Epithelial cell of esophagus (primary cell): ENCODE measurements at regions not wholly inside any gene's neighbourhood (a gene's known extent, or its start where the extent isn't known, plus 50 kb on each side); places are given as distances from the start of the nearest gene placed in this dataset.

ENCODE experiments used
- DNase-seq: peaks from one replicate; pipeline ENCODE4 v3.0.0; 2010; ENCODE audit warnings: low read depth
- H3K4me3 ChIP-seq: 2 replicates; pipeline ENCODE4 v1.5.1; 2011; ENCODE audit warnings: mild to moderate bottlenecking, low read length, control low read depth
- CTCF ChIP-seq: IDR thresholded peaks from 2 replicates; pipeline ENCODE4 v1.5.1; 2011; ENCODE audit warnings: low read depth, mild to moderate bottlenecking, low read length, control low read depth, inconsistent platforms; ENCODE audit not compliant: insufficient read depth; ENCODE audit errors: missing control alignments

GRCh38 chr15:69755551-69756310, 303.1 kb downstream of the RPLP1 start:
- no peak for TF ChIP-seq CTCF
- no peak for DNase-seq
- no peak overlapping the region for H3K4me3 ChIP-seq

- H3K4me3 ChIP-seq: no peak overlapping the region
- DNase-seq: no peak
- TF ChIP-seq CTCF: no peak
These were observed 303.8 kb downstream of the RPLP1 start for GRCh38 chr15:69756440-69756839.

GRCh38 chr15:69757186-69757585, 304.6 kb downstream of the RPLP1 start:
- peak; percentile 13 for DNase-seq
- no peak for TF ChIP-seq CTCF
- no peak overlapping the region for H3K4me3 ChIP-seq

GRCh38 chr15:69758291-69758771, 305.7 kb downstream of the RPLP1 start:
- TF ChIP-seq CTCF: no peak
- DNase-seq: no peak
- H3K4me3 ChIP-seq: no peak overlapping the region

GRCh38 chr15:69758810-69759790, 306.5 kb downstream of the RPLP1 start:
- DNase-seq: no peak
- H3K4me3 ChIP-seq: no peak overlapping the region
- TF ChIP-seq CTCF: no peak

GRCh38 chr15:69760258-69760845, 307.7 kb downstream of the RPLP1 start:
- DNase-seq: no peak
- H3K4me3 ChIP-seq: no peak overlapping the region
- no peak for TF ChIP-seq CTCF
